Limb (tissue), 2 donors: ENCODE measurements at regions not wholly inside any gene's neighbourhood (a gene's known extent, or its start where the extent isn't known, plus 50 kb on each side); places are given as distances from the start of the nearest gene placed in this dataset.
"Not testable (repeated sequence)": the region's sequence is repeated elsewhere in the genome, so short reads cannot be mapped to it uniquely, and the experiment has no call there.

Experiments
- DNase-seq, 2 donors: peaks; one replicate each; pipeline ENCODE4 v3.0.0-alpha.2; 2016; ENCODE audit errors: extremely low spot score in 2 of 2

- no peak for DNase-seq
Measured at GRCh38 chr3:94794563-94794962, 731.7 kb downstream of the NSUN3 start.

GRCh38 chr3:94799420-94800060 lies 736.7 kb downstream of the NSUN3 start:
- no peak for DNase-seq

- DNase-seq: no peak
Measured at GRCh38 chr3:94811836-94812235, 749.0 kb downstream of the NSUN3 start.

GRCh38 chr3:94821241-94821640 lies 758.4 kb downstream of the NSUN3 start:
- DNase-seq: no peak

DNA sequence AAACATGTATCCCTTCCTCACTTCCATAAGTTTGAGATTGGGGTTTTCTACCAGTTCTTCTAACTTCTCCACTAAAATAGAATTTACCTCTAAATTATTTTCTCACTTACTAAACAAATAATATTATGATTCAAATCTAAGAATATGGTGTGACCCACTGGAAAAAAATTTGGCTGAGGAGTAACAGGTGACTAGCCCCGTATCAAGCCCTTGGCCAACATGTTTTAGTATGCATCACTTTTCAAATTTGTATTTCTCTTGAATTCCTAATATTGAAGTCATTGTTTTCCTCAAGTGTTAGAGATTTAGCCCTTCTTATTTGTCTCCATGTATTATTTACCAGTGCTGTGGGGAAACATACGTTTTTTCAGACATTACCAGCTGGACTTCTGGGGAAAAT lies 759.4 kb downstream of the NSUN3 start:
- DNase-seq: no peak

GRCh38 chr3:94846251-94846650 lies 783.4 kb downstream of the NSUN3 start:
- DNase-seq: not testable (repeated sequence)

DNA sequence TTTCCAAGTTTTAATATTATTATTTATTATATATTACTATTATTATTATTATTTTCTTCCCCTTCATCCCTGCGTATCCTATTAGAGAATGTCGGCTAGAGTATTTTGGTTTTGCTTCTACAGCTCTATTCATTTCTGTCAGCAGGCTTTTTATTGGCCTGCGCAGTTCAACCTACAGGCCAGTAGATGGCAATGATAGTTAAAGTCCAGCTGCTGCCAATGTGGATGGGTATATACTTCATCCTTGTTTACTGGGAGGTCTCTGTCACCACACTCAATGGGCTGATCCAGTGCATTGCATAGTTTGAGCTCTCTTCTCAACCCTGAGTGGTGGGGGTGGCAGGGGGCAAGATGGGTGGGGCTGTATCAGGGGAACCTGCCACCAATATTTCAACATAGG lies 799.8 kb downstream of the NSUN3 start:
- no peak for DNase-seq

DNA sequence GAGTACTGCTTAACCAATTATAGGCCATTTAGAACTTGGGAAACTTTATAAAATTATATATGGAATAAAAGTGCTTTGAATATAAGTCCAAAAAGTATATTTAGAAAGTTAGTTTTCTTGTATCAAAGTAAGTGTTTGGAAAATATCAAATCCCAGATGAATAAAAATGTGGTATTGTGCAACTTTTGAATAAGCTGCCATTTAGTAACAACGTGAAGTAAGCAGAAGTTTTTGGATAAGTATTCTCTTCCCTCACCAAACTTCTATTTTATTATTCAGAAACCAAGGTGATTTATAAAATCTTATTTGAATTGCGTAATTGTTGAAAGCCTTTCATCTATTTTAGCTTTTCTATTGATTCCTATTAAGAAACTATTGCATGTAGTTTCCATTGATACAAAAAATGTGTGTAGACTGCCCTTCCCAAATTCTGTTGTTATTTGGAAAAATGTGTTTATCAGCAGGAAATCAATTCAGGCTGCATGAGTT lies 806.2 kb downstream of the NSUN3 start:
- no peak for DNase-seq

GRCh38 chr3:94873751-94874150 lies 810.9 kb downstream of the NSUN3 start:
- DNase-seq: no peak

DNA sequence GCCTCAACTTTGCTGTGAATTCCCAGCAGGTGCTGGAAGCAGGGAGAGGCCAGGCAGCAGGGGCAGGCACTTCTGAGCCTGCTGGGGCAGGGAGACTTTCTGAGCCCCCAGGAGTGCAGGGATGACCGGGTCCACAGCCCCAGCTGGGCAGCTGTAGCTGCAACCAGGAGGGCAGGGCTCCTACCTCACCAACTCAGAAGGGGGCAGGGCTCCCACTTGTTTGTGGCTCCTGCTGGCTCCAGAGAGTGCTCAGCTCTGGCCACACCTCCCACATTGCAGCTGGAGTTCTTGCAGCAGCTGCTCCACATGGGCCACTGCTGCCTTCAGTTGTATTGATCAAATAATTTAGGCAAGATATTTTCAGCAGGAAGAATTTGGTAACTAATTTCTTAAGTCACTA lies 812.3 kb downstream of the NSUN3 start:
- no peak for DNase-seq

DNA sequence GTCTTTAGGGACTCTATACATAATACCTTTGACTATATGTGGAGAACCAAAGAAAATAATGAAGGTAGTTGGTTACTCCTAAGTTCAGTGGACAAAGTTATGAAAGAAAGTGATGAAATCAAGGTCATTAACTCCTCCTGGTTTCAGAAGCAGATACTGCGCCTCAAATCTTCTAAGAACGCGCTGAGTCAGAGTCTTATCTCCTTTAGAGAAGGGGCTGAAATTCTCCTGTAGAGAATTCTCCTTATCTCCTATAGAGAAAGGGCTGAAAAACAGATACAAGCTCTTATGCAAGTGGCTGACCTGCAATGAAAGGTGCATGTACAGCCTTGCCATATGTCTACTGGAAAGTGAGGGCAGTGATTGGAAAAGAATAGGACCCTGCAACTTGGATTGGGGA lies 824.2 kb downstream of the NSUN3 start:
- no peak for DNase-seq

DNA sequence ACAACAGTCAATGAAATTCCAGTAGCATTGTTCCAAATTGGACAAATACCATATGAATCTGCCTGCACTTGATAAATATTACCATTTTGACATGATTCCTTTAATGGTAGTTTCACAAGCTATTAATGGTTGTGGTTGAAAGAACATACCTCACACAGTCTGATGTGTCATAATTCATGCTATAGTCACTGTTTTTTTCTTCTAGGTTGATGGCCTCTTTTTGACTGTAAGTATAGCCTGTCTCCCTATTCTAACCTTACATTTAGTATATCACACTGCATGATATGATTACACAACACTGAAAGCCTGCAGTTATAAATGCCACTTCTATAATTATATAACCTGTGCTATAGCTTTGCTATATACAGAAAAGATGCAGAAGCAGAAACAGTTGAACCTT lies 834.1 kb downstream of the NSUN3 start:
- no peak for DNase-seq

DNA sequence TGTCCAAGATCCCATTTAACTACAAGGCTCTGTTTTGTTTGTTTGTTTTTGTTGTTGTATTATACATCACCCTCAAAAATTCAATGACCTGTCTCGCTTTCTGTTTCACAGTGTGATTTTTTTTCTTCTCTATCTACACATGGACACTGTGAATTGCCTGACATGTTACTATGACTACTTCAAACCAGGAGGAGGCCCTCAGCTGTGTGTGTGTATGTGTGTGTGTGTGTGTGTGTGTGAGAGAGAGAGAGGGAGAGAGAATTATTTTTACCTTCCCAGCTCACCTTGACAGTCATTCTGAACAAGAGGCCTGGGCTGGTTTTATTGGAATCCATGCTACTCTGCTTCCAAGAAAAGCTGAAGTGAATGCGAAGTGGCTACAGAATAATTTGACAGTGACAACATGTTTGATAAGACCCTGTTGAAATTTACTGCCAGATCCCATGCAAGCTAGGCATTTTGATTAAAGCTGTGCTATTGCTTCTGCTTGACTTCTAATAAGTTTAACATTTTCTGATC lies 841.4 kb downstream of the NSUN3 start:
- no peak for DNase-seq

GRCh38 chr3:94909726-94910125 lies 846.9 kb downstream of the NSUN3 start:
- no peak for DNase-seq

DNA sequence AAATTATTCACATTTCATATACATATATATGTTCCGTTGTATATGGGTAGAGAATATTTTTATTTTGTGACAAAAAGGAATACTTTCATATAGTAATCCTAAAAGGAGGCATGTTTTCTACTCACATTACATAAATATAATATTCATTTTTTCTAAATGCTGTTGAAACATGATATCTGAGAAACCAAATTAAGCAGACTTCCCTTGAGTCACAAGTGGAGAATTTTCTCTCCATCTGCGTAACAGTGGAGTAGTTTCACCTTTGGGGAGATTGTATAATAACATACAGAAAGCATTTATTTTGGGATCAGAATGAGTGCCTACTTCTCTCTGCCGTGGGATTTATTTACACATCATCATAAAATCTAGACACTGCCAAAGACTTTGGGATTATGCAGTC lies 849.8 kb downstream of the NSUN3 start:
- DNase-seq: no peak

- no peak for DNase-seq
Measured at GRCh38 chr3:94927175-94927574, 864.3 kb downstream of the NSUN3 start.

DNA sequence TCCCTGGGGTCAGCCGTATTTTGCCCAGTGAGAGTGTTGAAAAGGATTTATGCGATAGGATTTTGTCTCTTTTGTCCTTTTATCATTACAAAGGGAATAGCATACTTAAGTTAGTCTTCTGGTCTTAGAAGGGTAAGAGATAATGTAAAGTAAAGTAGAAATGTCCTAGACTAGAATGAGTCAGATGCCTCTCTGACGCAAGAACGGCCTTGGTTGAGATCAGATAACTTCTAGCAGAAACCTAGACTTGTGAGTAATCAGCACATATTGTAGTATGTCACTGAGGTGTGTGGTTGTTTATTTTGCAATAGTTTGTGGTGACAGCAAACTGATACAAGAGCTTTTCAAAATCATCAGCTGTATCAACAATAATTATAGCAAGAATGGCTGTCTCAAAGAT lies 866.1 kb downstream of the NSUN3 start:
- DNase-seq: no peak

DNA sequence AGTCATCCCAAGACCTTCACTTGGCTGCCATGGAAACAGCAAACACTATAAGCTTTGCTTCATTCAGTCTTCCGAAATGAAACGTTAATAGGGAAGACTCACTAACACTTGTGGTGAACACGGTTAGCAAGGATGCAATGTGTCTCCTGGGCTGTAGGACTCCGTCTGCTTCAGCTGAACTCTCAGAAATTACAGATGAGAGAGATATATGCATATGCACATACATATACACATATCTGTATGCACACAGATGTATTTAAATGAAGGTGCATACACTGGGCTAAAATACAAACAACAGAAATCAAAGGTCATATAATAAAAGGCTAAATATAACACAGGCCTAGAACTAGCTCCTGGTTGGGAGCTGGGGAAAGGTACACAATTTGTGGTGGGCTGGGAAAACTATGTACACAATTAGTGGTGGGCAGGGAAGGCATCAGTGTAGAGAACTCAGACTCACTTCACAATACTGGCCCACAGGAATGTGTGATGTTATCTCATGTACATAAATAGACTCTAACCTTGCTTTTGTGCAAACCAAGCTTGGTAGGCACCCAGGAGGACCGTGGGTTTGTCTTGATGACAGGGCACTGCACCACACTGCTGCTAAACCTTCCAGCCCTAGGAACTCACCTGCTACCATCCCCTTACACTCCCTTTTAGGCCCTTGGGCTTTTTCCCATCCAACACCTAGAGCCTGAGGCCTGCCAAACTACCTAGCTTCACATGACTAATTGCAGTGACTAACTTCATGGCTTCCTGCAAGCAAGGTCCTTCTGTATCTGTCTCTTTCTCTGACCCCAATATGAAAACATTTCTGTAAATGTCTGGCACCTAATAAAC lies 873.1 kb downstream of the NSUN3 start:
- no peak for DNase-seq

GRCh38 chr3:94937980-94938379 lies 875.1 kb downstream of the NSUN3 start:
- no peak for DNase-seq

DNA sequence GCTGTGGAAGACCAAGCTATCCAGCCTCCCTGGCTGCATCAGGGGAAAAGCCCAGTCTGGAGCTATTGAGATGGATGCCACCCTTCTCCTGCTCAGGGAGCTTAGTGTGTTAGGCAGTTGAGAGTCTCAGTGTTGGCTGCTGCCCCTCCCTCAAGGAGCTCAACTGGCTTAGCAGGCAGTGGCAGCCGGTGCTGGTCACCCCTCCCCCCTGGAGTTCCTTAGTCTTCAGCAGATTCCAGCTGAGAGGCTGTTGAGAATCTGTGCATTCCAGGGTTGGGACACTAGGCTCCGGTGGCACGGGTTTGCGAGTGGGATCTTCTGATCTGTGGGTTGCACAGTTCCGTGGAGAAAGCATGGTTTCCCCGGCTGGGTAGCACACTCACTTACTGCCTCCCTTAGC lies 883.8 kb downstream of the NSUN3 start:
- DNase-seq: no peak

DNA sequence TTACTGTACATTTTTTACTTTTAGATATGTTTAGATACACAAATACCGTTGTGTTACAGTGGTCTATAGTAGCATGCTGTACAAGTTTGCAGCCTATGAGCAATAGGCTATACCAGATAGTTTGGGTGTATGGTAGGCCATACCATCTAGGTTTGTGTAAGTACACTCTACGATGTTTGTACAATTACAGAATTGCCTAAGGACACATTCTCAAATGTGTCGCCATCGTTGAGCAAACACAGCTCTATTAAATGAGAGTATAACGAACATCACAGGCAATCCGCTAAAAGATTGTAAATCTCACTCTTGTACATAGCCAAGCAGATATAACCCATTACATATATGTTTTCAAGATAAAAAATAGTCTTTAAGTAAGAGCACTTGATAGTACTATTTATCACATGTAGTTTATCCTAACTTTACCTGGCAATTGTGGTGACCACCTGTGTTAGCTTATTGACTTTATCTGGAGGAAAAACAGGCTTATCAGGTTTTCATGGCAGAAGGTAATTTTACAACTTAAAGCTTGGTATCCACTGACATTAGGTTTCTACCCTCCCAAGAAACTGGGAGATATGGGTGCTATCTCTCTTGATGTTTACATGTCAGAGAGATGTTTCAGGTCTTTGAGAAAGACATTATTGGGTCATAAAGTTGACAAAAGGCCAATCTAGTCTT lies 898.7 kb downstream of the NSUN3 start:
- DNase-seq: no peak

- DNase-seq: no peak
Measured at GRCh38 chr3:94965867-94966475, 903.1 kb downstream of the NSUN3 start.
